Esophagus squamous epithelium (tissue), 4 donors: ENCODE measurements at regions not wholly inside any gene's neighbourhood (a gene's known extent, or its start where the extent isn't known, plus 50 kb on each side); places are given as distances from the start of the nearest gene placed in this dataset.

Experiments
- CTCF ChIP-seq, 6 experiments: fragments of 450-650 bp in 4 of 6; fragments of 200-600 bp in 2 of 6; sonication (generic) in 2 of 6; IDR thresholded peaks; one replicate each; pipeline ENCODE4 v1.5.1; 2016 to 2019; ENCODE audit warnings: antibody characterized with exemption in 6 of 6, mild to moderate bottlenecking in 4 of 6, moderate library complexity in 4 of 6
- POLR2A ChIP-seq, 4 donors: fragments of 450-650 bp; IDR thresholded peaks; one replicate each; pipeline ENCODE4 v1.6.1; 2017; ENCODE audit warnings: antibody characterized with exemption in 4 of 4, mild to moderate bottlenecking in 4 of 4, moderate library complexity in 3 of 4

- no peak for TF ChIP-seq CTCF (IDR thresholded peaks at IDR 0.05)
- no peak for TF ChIP-seq POLR2A (IDR thresholded peaks at IDR 0.05)
Observed at GRCh38 chr13:39159393-39159792, 121.1 kb downstream of the NHLRC3 start.
